ENCODE measurements at regions not wholly inside any gene's neighbourhood (a gene's known extent, or its start where the extent isn't known, plus 50 kb on each side); places are given as distances from the start of the nearest gene placed in this dataset.

DNA sequence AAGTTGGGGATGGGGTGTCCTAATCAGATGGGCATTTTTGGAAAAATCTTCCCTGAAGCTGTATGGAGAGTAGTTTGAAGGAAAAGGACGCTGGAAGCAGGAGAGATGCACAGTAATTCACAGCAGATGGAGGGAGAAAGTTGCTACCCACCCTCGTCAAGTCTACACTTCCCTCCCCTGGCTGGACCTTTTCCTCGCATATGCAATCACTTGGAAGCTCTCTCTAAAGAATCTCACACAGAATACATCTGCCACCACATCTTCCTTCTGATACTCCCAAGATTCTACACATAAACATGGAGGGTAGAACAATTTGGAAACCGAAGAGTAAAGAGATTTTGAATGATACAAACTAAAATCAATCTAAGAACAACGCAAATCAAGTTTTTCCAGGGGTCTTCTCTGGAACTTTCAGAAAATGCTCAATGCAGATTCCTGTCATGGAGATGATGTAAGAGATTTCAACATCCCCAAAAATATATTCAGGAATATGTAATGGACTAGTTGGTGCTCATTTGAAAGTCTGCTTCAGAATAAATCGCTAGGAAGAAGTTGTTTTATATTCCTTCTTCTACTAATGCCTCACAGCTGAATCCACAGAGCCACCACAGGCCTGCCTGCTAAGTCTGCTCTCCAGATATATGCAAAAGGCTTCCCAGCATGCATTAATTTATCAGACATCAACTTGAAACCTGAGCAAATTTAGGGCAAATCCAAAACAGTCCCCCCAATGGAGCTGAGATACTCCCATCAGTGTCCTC is 291.5 kb downstream of the LRATD1 start:
- no peak for DNase-seq

DNA sequence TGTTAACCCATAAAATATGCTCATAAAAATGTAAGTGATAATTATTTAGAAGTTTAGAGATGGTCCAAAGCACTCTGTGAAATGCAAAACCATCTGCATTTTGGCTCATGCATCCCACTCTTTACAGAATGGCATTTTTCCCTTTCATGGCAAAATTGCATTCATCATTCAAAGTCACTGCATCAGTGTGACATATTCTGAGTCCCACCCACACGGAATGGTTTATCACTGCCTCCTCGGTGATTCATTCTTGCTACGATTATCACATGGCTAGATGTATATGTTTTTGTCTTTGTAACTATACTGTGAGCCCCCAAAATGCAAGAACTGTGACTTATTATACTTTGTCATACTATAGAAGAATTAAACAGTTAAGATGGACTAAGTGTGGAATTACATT is 293.0 kb downstream of the LRATD1 start:
- DNase-seq, result no peak

DNA sequence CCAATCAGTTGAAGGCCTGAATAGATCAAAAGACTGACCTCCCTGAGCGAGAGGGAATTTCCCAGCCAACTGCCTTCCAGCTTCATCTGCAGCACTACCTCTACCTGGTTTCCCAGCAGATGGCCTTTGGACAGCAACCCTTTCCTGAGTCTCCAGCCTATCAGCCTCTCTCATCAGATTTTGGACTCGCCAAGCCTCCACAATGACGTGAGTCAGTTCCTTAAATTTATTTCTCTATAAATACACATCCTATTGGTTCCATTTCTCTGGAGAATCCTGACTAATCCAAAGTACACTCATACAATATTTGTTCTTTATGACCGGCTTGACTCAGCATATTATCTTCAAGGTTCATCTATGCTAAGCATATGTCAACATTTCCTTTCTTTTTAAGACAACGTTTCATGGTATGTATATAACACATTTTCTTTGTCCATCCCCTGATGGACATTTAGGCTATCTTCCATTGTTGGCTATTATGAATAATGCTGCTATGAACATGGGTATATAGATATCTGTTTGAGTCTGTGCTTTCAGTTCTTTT is 294.6 kb downstream of the LRATD1 start:
- DNase-seq, result no peak

DNA sequence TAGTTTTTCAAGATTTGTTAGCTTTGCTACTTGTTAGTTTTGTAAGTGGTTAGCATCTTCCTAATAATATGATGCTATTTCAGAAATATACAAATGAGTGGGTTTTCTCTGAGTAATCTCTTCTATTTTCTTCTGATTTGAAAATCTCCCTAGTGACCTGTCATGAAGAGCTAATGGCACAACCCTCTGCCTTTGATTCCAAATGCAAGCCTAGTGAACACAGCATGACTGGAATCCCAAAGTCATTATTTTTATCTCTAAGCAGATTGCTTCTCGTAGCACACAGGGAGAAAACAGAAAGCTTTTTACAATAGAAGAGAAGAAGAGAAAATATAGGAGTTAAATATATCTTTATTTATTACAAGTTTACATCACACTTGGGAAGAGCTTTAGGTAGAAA is 295.5 kb downstream of the LRATD1 start:
- DNase-seq, result no peak

DNA sequence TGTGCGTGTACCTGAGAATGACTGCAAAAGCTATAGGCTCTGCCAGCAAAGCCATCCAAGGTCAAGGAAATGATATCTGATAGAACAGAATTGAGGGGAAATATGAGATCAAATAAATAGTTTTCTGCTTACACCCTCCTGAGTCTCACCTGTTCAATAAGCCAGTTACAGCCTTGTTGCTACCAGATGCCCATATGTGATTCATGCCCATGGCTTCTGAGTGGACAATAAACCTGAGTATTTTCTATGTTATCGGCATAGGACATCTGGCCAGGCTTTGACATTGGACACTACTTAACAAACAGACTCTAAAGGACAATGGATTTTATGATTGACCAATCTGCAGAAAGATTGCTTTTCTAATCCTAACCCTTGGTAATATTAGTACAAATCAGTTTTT is 297.9 kb downstream of the LRATD1 start:
- no peak for DNase-seq

DNA sequence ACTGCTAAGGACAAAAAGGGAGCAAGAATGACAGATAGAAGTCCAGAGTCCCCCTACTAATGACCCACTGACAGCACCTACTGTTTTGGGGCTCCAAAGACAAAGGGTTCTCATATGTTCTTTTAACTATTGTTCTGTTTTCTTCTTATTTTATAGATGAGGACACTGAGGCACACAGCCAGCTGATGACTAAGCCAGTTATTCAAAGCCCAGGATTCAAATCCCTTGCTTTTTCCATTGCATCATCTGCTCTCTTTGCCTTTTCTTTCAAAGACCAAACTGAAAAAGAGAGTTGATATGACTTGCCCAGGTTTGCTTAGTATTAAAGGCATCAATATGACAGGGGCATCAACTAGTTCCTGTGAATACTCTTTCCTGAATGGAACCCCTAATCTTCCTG is 299.8 kb downstream of the LRATD1 start:
- DNase-seq, result no peak

DNA sequence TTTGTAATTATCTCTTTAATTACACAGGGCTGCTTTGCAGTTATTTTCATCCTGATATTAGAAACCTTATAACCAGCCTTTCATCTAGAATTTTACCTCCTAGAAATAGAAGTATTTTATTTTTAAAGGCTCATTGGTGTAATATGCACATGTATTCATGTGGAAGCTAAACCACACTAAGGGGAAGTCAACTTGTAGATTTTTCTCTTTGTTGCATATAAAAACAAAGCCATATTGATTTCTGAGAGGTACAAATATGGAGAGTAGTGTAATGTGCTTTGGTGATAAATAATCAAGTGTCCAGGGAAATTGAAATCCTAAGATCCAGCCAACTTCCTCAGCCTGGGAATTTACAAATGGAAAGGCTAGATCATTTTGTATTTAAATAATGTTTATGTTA is 301.2 kb downstream of the LRATD1 start:
- DNase-seq, result no peak

DNA sequence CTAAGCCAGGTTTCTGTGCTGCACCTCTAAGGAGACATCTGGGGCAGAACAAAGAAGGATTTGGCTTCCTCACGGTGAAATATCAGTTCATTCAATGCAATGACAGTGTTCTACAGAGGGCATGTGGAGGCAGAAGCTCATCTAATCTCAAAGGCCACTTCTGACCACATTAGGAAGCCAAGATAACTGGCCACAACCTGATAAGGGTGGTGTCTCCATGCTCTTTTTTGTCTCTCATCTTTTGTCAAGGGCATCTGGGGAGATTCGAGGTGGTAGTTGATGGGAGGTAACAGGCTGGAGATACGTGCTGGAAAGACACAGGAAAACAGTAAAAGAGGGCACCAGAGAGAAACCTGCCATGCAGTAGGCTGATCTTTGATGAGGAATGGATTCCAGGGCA is 303.9 kb downstream of the LRATD1 start:
- no peak for DNase-seq

DNA sequence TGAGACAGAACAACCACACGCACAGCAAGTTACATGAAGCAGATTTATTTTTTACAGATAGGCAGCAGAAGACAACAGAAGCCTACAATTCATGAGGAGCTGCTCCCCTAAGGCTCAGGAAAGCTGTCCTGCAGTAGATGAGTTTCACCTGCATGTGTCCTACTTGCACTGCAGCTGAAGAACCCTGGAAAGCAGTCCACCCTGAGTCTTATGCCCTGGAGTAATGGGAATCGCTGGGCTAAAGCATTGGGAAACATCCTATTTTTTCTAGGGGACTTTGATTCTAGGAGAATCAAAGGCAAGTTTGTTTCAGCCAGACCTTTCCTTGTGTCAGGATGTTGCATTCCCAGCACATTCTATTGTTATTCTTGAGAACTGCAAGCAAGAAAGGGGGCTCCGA is 304.8 kb downstream of the LRATD1 start:
- no peak for DNase-seq

DNA sequence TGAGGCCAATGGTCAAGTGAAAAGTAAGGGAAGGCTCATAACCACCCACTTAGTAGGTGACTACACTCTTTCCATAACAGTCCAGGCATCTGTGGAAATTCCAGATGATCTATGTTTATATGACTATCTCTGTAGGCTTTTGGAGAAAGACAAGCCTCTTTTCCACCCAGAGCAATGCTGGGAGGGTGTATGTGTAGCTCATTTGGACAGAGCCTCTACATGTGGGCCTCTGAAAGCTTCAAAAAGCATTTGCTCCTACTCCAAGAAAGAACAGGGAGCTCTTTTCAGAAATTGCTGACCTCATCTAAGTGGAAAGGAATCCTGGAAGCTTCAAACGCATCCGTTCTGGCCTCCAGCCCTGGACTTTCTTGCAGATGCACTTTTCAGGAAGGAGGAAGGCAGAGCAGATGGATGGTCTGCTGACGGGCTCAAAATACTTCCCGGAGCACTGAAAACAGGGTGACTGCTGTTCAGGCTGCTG is 308.7 kb downstream of the LRATD1 start:
- no peak for DNase-seq

DNA sequence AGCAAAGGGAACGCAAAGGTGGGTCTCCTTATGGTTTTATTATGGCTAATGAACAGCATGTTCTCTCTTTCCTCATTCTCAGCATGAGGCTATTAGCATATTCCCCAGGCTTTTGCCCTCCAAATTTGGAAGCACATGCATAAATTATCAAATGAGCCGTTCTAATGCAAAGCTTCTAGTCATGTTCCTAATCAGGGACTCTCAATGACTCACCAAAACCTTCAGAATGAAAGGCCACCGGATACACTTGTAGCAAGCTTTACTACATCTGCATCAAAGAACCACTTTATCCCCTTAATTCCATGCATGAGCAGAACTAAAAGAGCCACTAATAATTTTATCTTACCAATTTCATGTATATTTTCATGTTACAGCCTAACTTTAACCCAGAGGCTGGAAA is 310.5 kb downstream of the LRATD1 start:
- DNase-seq, result no peak

DNA sequence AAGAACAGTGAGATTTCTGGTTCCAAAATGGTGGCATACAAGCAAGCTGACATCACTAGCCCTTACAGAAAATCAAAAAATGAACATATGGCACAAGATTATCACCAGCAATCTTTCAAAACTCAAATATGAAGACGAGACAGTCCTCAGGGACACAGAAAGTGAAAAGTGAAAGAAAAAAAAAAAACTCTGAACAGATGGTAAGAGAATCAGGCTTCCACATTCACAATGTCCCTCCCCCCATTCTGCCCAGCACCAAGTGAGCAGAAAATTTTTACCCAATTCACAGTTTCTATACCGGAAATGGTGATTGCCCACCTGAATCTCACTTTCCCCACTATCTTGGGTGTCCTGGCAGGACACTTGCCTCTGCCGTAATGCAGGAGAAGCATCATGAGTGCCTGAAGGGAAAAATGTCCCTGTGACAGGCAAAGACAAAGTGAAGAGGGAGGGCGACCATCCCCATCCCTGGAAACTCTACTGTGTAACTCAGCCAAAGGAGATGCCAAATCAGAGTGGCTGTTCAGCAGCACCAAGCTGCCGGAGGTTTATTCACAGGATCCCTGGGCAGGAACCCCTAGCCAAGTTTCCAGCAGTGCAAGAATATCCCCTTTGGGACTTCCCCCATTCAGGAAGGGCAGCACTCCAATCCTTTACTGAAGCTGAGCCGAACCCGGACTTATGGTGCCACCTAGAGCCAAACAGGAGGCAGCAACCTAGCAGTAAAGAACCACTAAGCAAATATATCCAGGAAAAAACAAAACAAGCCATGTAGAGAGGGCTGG is 312.2 kb downstream of the LRATD1 start:
- no peak for DNase-seq

DNA sequence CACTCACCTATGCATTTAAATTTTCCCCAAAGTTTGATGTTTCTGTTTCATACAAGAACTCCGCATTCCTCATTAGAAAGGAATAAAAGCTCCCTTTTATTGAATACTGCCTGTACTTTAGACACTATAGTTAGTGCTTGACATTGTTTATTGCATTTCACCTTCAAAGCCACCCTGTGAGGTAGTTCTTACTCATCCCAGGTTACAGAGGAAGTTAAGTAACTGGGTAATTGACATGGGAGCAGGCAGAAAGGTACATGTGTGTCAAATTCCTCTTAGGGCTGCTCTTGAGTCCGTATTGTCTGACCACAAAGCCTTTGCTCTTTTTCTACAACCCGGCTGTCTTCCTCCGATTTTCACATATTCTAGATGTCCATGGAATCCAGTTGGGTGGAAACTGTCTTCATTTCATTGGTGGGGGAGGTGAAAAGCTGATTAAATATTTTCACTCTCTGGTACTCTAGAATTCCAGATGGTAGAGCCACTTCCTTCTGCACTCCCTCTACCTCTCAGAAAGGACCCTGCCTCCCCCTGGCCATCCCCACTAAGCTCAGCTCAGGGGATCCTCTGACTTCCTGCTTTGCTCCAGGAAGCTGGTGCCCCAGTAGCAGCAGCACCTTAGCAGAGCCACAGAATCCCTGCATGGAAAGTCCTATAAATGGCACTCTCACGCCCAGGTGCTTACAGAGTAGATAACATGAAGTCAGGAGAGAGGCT is 319.2 kb downstream of the LRATD1 start:
- no peak for DNase-seq

DNA sequence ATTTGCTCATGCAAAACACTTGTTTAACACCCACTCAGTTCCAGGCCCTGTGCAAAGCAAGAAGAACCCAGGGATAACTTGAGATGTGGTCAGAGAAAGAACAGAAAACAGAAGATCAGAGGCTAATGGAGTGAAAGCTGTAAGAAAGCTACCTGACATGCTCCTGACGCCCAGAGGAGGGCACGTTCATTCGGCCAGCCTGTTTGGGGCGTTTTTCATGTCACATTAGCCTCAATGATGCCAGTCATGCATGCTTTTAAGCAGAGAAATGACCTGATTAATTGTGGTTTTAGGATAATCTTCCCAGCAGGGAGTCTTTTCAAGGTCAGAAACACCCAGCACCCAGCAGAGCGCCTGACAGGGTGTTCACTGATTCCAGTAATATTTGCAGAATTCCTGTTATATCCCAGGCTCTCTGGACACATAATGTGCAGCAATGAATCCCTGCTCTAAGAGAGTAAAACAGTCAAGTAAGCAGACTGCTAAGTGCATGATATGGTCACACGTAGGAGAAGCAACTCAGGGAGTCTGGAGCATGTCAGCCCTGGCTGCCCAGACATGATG is 320.0 kb downstream of the LRATD1 start:
- DNase-seq, result no peak

DNA sequence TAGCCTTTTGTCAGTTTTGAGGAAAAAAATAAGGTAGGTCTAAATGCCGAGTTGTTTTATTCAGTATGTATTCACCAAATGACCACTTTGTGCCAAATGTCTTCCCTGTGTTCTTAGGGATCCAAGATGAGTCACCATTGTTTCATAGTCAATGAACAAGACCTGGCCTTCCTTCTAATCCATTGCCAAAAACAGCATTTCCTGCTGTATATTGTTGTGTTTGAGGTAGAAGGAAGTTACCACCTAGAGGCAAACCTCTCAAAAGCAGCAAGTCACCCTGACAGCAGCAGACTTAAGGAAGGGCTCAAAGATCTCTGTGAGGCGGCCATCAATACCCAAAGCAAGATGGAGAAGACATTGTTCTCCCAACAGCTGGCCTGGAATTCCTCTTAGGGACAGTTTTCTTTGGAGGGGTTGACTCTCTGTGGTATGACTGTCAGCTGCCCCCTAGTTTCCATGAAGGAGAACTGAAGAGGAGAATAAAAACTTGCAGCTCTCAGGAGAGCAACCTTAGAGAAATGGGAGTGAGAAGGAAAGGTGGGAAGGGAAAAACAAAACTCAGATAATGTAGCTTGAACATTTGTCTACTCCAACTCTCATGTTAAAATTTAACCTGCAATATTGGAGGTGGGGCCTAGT is 328.3 kb downstream of the LRATD1 start:
- DNase-seq, result no peak

DNA sequence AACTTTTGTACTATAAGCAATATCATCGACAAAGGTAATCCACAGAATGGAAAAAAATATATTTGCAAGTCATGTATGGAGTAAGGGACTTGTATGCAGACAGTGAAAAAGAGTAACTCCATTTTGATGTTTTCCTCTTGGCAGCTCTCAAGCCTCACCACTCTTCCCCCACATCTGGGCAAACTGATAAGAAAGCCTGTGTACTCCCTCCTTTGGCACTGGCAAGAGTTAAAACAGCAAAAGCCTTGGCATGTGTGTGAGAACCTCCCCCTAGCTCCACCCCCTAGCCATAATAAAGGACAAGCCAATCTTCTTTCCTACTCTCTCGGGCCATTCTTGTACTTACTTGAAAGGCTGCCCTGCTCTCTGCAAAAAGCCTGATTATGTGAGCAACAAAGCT is 335.2 kb downstream of the LRATD1 start:
- no peak for DNase-seq

DNA sequence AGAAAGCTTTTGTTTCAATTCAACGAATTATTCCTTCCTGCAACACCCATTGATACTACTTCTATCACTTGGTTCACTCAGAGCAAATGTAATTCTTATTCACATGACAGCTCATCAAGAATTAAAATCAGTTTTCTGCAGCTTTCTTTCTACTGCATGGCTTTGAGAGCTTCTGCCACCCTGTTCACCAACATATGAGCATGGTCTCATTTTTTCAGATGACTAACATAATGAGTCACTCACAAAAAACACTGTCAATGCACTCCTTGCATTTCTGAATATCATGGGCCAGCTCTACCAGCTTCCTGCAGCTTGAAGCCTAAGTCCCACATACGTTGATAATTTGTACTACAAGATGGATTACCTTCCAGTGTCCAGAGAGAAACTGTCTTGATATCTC is 342.9 kb downstream of the LRATD1 start:
- DNase-seq, result no peak

DNA sequence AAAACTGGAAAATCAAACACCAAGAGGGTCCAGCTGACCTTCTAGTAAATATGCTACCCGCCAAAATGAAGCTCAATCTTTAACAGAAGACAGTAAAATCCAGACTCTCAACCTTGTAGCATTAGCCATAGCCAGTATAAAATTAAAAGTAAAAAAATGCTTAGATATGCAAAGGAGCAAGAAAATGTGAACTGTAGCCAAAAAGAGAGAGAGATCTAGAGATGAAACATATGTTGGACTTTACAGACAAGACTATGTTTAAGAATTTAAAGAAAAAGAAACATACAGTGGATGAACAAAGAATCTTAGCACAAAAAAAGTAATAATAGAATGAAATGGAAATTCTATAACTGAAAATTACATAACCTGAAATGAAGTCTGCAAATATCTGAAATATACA is 344.5 kb downstream of the LRATD1 start:
- DNase-seq, result no peak

DNA sequence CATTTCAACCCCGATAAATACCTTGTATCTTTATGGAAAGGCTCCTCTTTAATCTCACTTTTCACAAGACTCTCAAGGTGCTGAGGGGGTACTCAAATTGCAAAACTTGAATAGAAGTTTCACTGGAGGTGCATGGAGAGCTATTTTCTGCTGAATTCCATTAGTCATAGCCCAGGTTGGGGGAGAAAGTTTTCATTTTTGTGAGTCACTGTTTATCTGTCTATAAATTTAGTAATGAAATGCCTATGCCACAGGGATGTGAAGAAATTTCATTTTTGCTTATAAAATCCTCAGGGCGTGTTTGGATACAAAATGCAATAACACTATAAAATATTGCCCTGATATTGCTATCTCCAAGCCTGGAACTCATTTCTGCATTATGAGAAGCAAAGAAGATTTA is 346.3 kb downstream of the LRATD1 start:
- DNase-seq, result no peak

DNA sequence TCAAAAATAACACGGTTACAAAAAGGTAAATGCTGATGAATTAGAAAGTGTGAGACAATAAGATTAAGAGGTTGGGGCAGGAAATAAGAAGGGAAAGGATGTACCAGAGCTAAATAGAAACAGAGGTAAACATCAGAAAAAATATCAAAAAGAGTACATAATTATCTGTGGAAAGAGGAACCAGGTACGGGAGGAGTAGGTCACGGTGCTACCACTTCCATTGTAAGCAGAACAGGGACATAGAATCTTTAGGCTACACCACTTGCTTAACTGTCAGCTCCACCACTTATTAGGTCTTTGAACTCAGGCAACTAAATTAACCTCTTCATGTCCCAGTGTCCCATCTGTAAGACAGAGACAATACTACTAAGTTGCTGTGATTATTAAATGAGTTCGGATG is 350.3 kb downstream of the LRATD1 start:
- no peak for DNase-seq

DNA sequence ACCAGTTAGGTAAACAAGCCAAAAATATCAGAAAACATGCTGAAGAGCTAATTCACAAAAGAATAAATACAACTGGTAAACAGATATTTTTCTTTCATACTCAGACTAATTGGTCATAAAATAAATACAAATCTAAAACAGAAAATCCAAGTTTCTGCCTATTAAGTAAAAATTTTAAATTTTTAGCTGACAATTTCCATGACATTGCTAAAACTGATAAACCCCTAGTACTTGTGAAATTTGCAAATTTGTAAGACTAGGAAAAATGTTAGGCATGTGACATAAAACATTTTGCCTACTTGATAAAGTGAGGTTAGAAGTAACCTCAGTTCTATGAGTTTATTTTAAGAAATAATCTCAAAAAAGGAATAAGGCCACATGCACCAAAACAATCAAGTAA is 356.1 kb downstream of the LRATD1 start:
- DNase-seq, result no peak

DNA sequence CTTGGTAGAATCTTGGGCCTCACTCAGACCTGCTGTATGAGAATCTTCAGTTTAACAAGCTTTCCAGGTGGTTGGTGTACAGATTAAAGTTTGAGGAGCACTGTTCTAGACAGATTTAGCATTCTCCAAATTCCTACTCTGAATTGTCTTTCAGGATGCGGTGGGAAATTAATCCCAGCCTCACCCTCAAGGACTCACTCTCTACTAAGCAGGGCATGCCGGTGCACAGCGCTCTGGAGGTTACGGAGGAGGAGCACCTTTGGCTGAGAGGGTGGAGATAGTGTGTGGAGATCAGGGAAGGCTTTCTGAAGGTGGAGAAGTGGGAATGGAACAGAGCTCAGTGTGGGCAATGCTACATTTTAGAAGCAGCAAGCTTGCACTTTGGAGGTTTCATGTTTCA is 359.2 kb downstream of the LRATD1 start:
- no peak for DNase-seq

DNA sequence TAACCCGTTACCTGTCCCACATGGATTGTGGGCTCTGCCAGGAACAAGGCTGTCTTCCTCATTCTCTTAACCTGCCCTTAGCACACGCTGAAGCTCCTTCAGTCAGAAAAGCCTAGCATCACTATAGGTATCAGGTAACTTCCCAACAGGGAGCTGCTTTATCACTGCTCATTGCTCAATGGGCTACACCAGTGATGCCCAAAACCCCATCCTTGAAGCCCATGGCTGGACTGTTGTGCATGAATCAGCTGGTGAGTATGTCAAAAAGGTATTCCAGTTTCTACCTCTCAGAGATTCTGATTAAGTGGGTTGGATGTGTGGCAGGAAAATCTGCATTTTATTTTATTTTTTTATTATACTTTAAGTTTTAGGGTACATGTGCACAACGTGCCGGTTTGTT is 362.2 kb downstream of the LRATD1 start:
- DNase-seq, result no peak
